Large intestine (tissue), 3 donors: ENCODE measurements at regions not wholly inside any gene's neighbourhood (a gene's known extent, or its start where the extent isn't known, plus 50 kb on each side); places are given as distances from the start of the nearest gene placed in this dataset.

Source experiments
- DNase-seq, 2 donors: peaks; one replicate each; pipeline versions ENCODE4 v3.0.0 to v3.0.0-alpha.2; 2013
- H3K27ac ChIP-seq: one replicate; pipeline ENCODE4 v1.5.1; 2013; ENCODE audit warnings: low read length
- H3K27me3 ChIP-seq: 2 replicates; pipeline ENCODE4 v1.6.1; 2013; ENCODE audit warnings: low read length; ENCODE audit not compliant: control insufficient read depth, insufficient read depth
- H3K36me3 ChIP-seq: 2 replicates; pipeline ENCODE4 v1.6.1; 2013; ENCODE audit warnings: low read length; ENCODE audit not compliant: control insufficient read depth, insufficient read depth
- H3K4me1 ChIP-seq: one replicate; pipeline ENCODE4 v1.6.1; 2013; ENCODE audit warnings: low read length; ENCODE audit not compliant: control insufficient read depth, insufficient read depth
- H3K4me3 ChIP-seq: one replicate; pipeline ENCODE4 v1.5.1; 2013; ENCODE audit warnings: low read length
- H3K9me3 ChIP-seq: one replicate; pipeline ENCODE4 v1.6.1; 2013; ENCODE audit warnings: mild to moderate bottlenecking, low read depth, low read length, moderate library complexity; ENCODE audit not compliant: control insufficient read depth
- WGBS: methylation state at CpG from one replicate; pipeline ENCODE4 v1.1.5; 2013; ENCODE audit warnings: low lambda C conversion rate; ENCODE audit not compliant: insufficient coverage; 5-methylcytosine and 5-hydroxymethylcytosine counted together

DNA sequence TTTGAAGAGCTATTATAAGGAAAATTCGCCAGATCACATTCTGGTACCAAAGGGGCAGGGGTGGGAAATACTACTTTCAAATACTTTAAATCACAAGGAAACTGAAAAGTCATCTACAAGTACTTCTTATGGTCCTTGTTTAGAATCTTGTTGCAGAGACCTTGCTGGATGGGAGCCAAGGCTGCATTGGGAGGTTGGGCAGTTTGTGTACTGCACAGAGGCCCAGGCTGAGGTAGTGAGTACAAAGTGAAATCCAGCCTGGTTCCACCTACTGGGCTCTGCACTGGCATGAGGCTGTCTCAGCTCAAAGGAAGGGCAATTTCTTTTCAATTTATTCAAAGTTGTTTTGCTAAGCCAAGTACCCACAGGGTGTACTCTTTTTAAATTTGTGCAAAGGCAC lies 140.3 kb upstream of the DLX2 start:
- Histone ChIP-seq H3K27ac (no peak overlapping the region), H3K4me1 (peaks cover 3% of the 10 kb centered on the region), H3K27me3 (no peaks in the 10 kb centered on the region), H3K36me3 (no peaks in the 10 kb centered on the region), H3K9me3 (no peaks in the 10 kb centered on the region), H3K4me3 (no peak overlapping the region)
- peak in 1 of 2 donors; percentile 50 for DNase-seq
- WGBS, result no CpG with 5 or more reads among the region's 1 CpG

- Histone ChIP-seq H3K9me3 (no peaks in the 10 kb centered on the region), H3K27me3 (no peaks in the 10 kb centered on the region), H3K4me3 (no peak overlapping the region), H3K27ac (no peak overlapping the region), H3K36me3 (no peaks in the 10 kb centered on the region), H3K4me1 (peaks cover 3% of the 10 kb centered on the region)
- 80% methylated on average over 1 of the region's 3 CpGs for WGBS
- no peak for DNase-seq
Observed at GRCh38 chr2:172244419-172245130, 141.9 kb upstream of the DLX2 start.

- peaks cover 3% of the 10 kb centered on the region for H3K4me1 ChIP-seq
- WGBS, result no CpG with 5 or more reads among the region's 4 CpGs
- DNase-seq, result no peak
- no peak overlapping the region for H3K27ac ChIP-seq
- no peaks in the 10 kb centered on the region for H3K27me3 ChIP-seq
- no peaks in the 10 kb centered on the region for H3K36me3 ChIP-seq
- no peaks in the 10 kb centered on the region for H3K9me3 ChIP-seq
- H3K4me3 ChIP-seq, result no peak overlapping the region
Observed at GRCh38 chr2:172246649-172247048, 143.9 kb upstream of the DLX2 start.

DNA sequence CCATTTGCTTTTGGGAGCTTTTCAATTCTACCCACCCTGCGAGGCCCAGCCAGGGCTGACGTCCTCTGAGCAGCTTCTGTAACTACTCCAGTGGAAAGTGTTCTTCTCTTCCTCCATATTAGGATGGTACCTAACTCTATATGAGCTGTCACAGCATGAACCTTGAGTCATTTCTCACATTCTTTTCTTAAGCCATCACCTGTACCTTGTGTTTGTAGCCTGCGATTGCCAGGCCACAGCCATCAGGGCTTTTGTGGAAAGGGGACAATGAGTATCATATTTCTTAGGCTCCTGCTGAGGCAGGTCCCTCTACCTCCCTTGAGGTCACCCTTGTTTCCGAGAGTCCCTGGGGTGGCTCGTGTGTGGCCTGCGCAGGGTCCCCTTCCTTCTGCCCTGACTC lies 144.5 kb upstream of the DLX2 start:
- Histone ChIP-seq H3K27me3 (no peaks in the 10 kb centered on the region), H3K4me3 (no peak overlapping the region), H3K4me1 (peaks cover 3% of the 10 kb centered on the region), H3K9me3 (no peaks in the 10 kb centered on the region), H3K36me3 (no peaks in the 10 kb centered on the region), H3K27ac (no peak overlapping the region)
- no peak for DNase-seq
- WGBS, result no CpG with 5 or more reads among the region's 6 CpGs

- Histone ChIP-seq H3K27me3 (no peaks in the 10 kb centered on the region), H3K27ac (no peak overlapping the region), H3K36me3 (no peaks in the 10 kb centered on the region), H3K4me3 (no peak overlapping the region), H3K4me1 (peaks cover 2% of the 10 kb centered on the region), H3K9me3 (no peaks in the 10 kb centered on the region)
- no peak for DNase-seq
- 83% methylated on average over 1 of the region's 4 CpGs for WGBS
Observed at GRCh38 chr2:172248381-172248780, 145.7 kb upstream of the DLX2 start.

DNA sequence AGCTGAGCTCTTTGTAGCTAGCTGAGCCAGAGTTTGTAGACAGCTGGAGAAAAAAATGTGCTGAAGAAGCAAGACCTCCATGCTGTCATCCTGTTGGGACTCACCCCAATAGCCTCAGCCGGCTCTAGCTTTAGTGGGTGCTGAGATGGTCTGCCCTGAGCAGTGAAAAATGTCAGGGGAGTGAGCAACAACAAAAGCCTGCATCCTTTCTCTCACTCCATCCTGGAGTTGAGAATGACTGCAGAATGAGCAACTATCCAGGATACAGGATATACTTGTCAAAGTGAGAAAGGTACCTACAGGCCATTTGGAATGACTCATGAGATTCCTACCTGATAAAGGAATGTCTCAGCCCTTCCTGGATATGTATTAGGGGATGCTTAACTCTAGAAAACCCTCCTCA lies 146.1 kb upstream of the DLX2 start:
- no peaks in the 10 kb centered on the region for H3K9me3 ChIP-seq
- H3K27me3 ChIP-seq, result no peaks in the 10 kb centered on the region
- DNase-seq, result no peak
- H3K4me3 ChIP-seq, result no peak overlapping the region
- no peaks in the 10 kb centered on the region for H3K36me3 ChIP-seq
- no peak overlapping the region for H3K27ac ChIP-seq
- peaks cover 6% of the 10 kb centered on the region for H3K4me1 ChIP-seq
- WGBS, result no CpG with 5 or more reads among the region's 1 CpG

- Histone ChIP-seq H3K4me1 (peaks cover 11% of the 10 kb centered on the region), H3K27ac (no peak overlapping the region), H3K4me3 (no peak overlapping the region), H3K36me3 (no peaks in the 10 kb centered on the region), H3K27me3 (no peaks in the 10 kb centered on the region), H3K9me3 (no peaks in the 10 kb centered on the region)
- no CpG with 5 or more reads among the region's 2 CpGs for WGBS
- DNase-seq, result no peak
Observed at GRCh38 chr2:172249334-172249733, 146.6 kb upstream of the DLX2 start.

GRCh38 chr2:172249986-172250385 lies 147.3 kb upstream of the DLX2 start:
- H3K9me3 ChIP-seq, result no peaks in the 10 kb centered on the region
- H3K36me3 ChIP-seq, result no peaks in the 10 kb centered on the region
- no peak for DNase-seq
- no peak overlapping the region for H3K4me3 ChIP-seq
- H3K4me1 ChIP-seq, result peaks cover 11% of the 10 kb centered on the region
- no peaks in the 10 kb centered on the region for H3K27me3 ChIP-seq
- no peak overlapping the region for H3K27ac ChIP-seq

DNA sequence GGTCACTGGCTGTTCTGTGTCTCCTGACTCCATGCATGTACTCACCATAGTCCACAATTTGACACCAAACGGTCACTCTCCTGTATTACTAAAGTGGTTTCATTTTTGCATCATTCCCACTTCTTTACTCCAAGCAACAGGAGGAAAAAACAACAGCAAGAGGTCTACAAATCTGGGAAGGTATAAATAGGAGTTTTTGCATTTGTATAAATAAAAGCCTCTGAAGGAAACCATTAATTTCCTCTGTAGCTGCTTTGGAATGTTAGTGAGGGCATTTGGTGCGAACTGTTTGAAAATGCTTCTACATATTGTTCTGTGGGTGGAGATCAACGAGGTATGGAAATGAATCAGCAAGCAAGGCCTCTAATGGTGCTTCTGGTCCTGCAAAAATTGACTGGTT lies 148.5 kb upstream of the DLX2 start:
- Histone ChIP-seq H3K36me3 (no peaks in the 10 kb centered on the region), H3K4me3 (no peak overlapping the region), H3K27ac (no peak overlapping the region), H3K27me3 (no peaks in the 10 kb centered on the region), H3K9me3 (no peaks in the 10 kb centered on the region), H3K4me1 (peaks cover 11% of the 10 kb centered on the region)
- no CpG with 5 or more reads among the region's 3 CpGs for WGBS
- DNase-seq, result no peak

DNA sequence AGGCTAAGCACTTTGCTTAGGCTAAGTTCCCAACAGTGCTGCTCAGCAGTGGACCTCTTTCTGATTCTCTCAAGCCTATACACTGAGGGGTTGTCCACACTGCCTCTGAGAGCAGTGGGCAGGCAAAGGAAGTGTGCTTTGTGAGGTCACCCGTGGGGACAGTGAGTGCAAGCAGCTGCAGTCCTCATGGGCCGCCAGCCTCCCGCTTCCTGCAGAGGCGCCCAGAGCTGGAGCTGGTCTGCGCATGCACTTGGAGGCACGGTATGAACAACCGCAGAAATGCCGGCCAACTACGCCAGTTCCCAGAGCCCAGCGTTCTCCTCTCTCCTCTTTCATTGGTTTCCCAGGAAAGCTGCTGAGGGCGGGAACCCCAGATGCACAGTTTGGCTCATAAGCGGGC lies 149.5 kb upstream of the DLX2 start:
- no CpG with 5 or more reads among the region's 12 CpGs for WGBS
- H3K27me3 ChIP-seq, result no peaks in the 10 kb centered on the region
- no peak overlapping the region for H3K4me3 ChIP-seq
- no peak for DNase-seq
- no peaks in the 10 kb centered on the region for H3K36me3 ChIP-seq
- H3K4me1 ChIP-seq, result peaks cover 11% of the 10 kb centered on the region
- H3K9me3 ChIP-seq, result no peaks in the 10 kb centered on the region
- no peak overlapping the region for H3K27ac ChIP-seq
